GM19351 (cell line): ENCODE measurements at regions not wholly inside any gene's neighbourhood (a gene's known extent, or its start where the extent isn't known, plus 50 kb on each side); places are given as distances from the start of the nearest gene placed in this dataset.

Experiments used
- ATAC-seq: cut with Tn5 transposase; IDR thresholded peaks from one replicate; pipeline ENCODE4 v1.9.1; 2021; ENCODE audit warnings: mild to moderate bottlenecking, moderate library complexity; ENCODE audit not compliant: unreplicated experiment

GRCh38 chr14:84579292-84579691, 950.7 kb upstream of the FLRT2 start:
- ATAC-seq, result no peak

GRCh38 chr14:84581041-84581440, 948.9 kb upstream of the FLRT2 start:
- no peak for ATAC-seq

GRCh38 chr14:84584511-84584910, 945.4 kb upstream of the FLRT2 start:
- ATAC-seq, result no peak

GRCh38 chr14:84591827-84592445, 938.0 kb upstream of the FLRT2 start:
- no peak for ATAC-seq

- ATAC-seq, result no peak
These were observed 937.2 kb upstream of the FLRT2 start for GRCh38 chr14:84592770-84593169.

GRCh38 chr14:84610086-84610485, 919.9 kb upstream of the FLRT2 start:
- no peak for ATAC-seq

GRCh38 chr14:84622357-84622756, 907.6 kb upstream of the FLRT2 start:
- no peak for ATAC-seq

GRCh38 chr14:84643446-84643845, 886.5 kb upstream of the FLRT2 start:
- no peak for ATAC-seq

- no peak for ATAC-seq
These were observed 883.0 kb upstream of the FLRT2 start for GRCh38 chr14:84646786-84647500.

- no peak for ATAC-seq
These were observed 874.9 kb upstream of the FLRT2 start for GRCh38 chr14:84655014-84655413.

GRCh38 chr14:84657911-84658310, 872.0 kb upstream of the FLRT2 start:
- no peak for ATAC-seq

- no peak for ATAC-seq
These were observed 859.1 kb upstream of the FLRT2 start for GRCh38 chr14:84670796-84671195.

- no peak for ATAC-seq
These were observed 858.2 kb upstream of the FLRT2 start for GRCh38 chr14:84671776-84672175.

- ATAC-seq, result no peak
These were observed 855.3 kb upstream of the FLRT2 start for GRCh38 chr14:84674636-84675035.

- no peak for ATAC-seq
These were observed 843.4 kb upstream of the FLRT2 start for GRCh38 chr14:84686550-84686949.

GRCh38 chr14:84688297-84689025, 841.5 kb upstream of the FLRT2 start:
- ATAC-seq, result no peak

GRCh38 chr14:84694161-84694560, 835.8 kb upstream of the FLRT2 start:
- no peak for ATAC-seq

- no peak for ATAC-seq
These were observed 825.3 kb upstream of the FLRT2 start for GRCh38 chr14:84704601-84705000.

- no peak for ATAC-seq
These were observed 822.1 kb upstream of the FLRT2 start for GRCh38 chr14:84707830-84708229.

- ATAC-seq, result no peak
These were observed 821.1 kb upstream of the FLRT2 start for GRCh38 chr14:84708865-84709264.

- ATAC-seq, result no peak
These were observed 803.5 kb upstream of the FLRT2 start for GRCh38 chr14:84726471-84726870.
